ENCODE measurements at regions not wholly inside any gene's neighbourhood (a gene's known extent, or its start where the extent isn't known, plus 50 kb on each side); places are given as distances from the start of the nearest gene placed in this dataset.

DNA sequence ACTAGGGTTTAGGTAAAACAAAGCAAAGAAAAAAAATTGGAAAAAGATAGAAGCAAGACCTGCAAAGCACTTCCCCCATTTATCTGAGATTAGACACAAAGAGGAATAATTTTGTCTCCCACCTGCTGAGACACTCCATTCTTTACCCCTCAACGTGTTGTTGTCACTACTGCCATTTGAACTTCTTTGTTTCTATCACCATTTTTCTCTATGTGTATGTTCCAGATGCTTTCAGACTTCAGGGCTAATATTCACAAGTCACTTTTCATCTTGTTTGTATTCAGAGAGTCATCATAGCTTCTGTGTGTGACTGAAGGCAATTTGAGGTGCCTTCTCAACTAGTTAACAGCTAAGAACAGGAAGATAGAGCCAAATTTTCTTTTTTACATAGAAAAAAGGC is 512.5 kb downstream of the TBC1D4 start:
- Histone ChIP-seq H3K79me2 (ENCODE audit: control insufficient read depth, insufficient read depth, low read length) (no peaks in the 10 kb centered on the region), H3K4me1 (ENCODE audit: control insufficient read depth, extremely low read depth, insufficient read depth, low read length) (no peaks in the 10 kb centered on the region), H3K4me3 (replicated peaks in 1 of 4; ENCODE audit: control extremely low read depth in 1 of 4, insufficient read depth in 1 of 4, low read depth in 3 of 4, low read length in 4 of 4) (no peak overlapping the region), H3K27ac (ENCODE audit: insufficient read depth, low read length) (no peak overlapping the region), H3K36me3 (ENCODE audit: control insufficient read depth, insufficient read depth, low read length) (no peaks in the 10 kb centered on the region), H3K27me3 (ENCODE audit: control insufficient read depth, insufficient read depth, low read length) (no peaks in the 10 kb centered on the region), H3K9me3 (ENCODE audit: control insufficient read depth, insufficient read depth, low read depth, low read length) (no peaks in the 10 kb centered on the region), H3K4me2 (ENCODE audit: extremely low read depth, insufficient read depth, low read length) (no peak overlapping the region), H3K9ac (ENCODE audit: insufficient read depth, low read length) (no peak overlapping the region), H2AFZ (ENCODE audit: low read length) (no peak overlapping the region), H4K20me1 (ENCODE audit: control insufficient read depth, extremely low read depth, insufficient read depth, low read length) (no peaks in the 10 kb centered on the region)
- DNase-seq (ENCODE audit: low read depth in 2 of 2): no peak
- TF ChIP-seq CTCF (conservative IDR thresholded peaks at IDR 0.05 in 1 of 2, IDR thresholded peaks at IDR 0.05 in 1 of 2; ENCODE audit: low read depth in 1 of 2, low read length in 2 of 2) (no peak), EZH2 (IDR thresholded peaks at IDR 0.05; ENCODE audit: low read length, missing control alignments) (no peak)

GRCh38 chr13:74966814-74967424 is 515.0 kb downstream of the TBC1D4 start:
- Histone ChIP-seq H2AFZ (ENCODE audit: low read length) (no peak overlapping the region), H3K27ac (ENCODE audit: insufficient read depth, low read length) (no peak overlapping the region), H3K4me2 (ENCODE audit: extremely low read depth, insufficient read depth, low read length) (no peak overlapping the region), H3K9me3 (ENCODE audit: control insufficient read depth, insufficient read depth, low read depth, low read length) (no peaks in the 10 kb centered on the region), H4K20me1 (ENCODE audit: control insufficient read depth, extremely low read depth, insufficient read depth, low read length) (no peaks in the 10 kb centered on the region), H3K4me3 (replicated peaks in 1 of 4; ENCODE audit: control extremely low read depth in 1 of 4, insufficient read depth in 1 of 4, low read depth in 3 of 4, low read length in 4 of 4) (no peak overlapping the region), H3K4me1 (ENCODE audit: control insufficient read depth, extremely low read depth, insufficient read depth, low read length) (no peaks in the 10 kb centered on the region), H3K79me2 (ENCODE audit: control insufficient read depth, insufficient read depth, low read length) (no peaks in the 10 kb centered on the region), H3K36me3 (ENCODE audit: control insufficient read depth, insufficient read depth, low read length) (no peaks in the 10 kb centered on the region), H3K9ac (ENCODE audit: insufficient read depth, low read length) (no peak overlapping the region), H3K27me3 (ENCODE audit: control insufficient read depth, insufficient read depth, low read length) (no peaks in the 10 kb centered on the region)
- peak; percentile 28 for DNase-seq (ENCODE audit: low read depth in 2 of 2)
- TF ChIP-seq EZH2 (IDR thresholded peaks at IDR 0.05; ENCODE audit: low read length, missing control alignments) (no peak), CTCF (conservative IDR thresholded peaks at IDR 0.05 in 1 of 2, IDR thresholded peaks at IDR 0.05 in 1 of 2; ENCODE audit: low read depth in 1 of 2, low read length in 2 of 2) (no peak)

DNA sequence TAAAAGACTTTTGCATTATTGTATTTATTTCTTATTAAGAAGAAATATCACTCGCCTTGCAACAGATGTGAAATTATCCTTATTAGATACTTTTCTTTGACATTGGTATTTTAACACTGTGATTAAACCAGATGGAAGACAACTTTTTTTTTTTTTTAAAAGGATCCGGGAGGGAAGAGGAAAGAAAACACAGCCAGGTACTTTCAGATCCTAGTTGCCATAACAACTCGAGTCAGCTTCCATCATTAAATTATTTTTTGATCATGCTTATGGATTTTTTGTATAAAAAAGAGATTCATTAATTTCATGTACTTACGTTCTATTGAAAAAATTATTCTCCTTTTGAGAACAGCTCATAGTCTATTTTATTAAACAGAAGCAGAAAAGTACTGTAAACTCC is 515.7 kb downstream of the TBC1D4 start:
- Histone ChIP-seq H3K27me3 (ENCODE audit: control insufficient read depth, insufficient read depth, low read length) (no peaks in the 10 kb centered on the region), H3K27ac (ENCODE audit: insufficient read depth, low read length) (no peak overlapping the region), H3K9me3 (ENCODE audit: control insufficient read depth, insufficient read depth, low read depth, low read length) (no peaks in the 10 kb centered on the region), H3K4me2 (ENCODE audit: extremely low read depth, insufficient read depth, low read length) (no peak overlapping the region), H3K4me3 (replicated peaks in 1 of 4; ENCODE audit: control extremely low read depth in 1 of 4, insufficient read depth in 1 of 4, low read depth in 3 of 4, low read length in 4 of 4) (no peak overlapping the region), H3K36me3 (ENCODE audit: control insufficient read depth, insufficient read depth, low read length) (no peaks in the 10 kb centered on the region), H3K9ac (ENCODE audit: insufficient read depth, low read length) (no peak overlapping the region), H3K4me1 (ENCODE audit: control insufficient read depth, extremely low read depth, insufficient read depth, low read length) (no peaks in the 10 kb centered on the region), H2AFZ (ENCODE audit: low read length) (no peak overlapping the region), H4K20me1 (ENCODE audit: control insufficient read depth, extremely low read depth, insufficient read depth, low read length) (no peaks in the 10 kb centered on the region), H3K79me2 (ENCODE audit: control insufficient read depth, insufficient read depth, low read length) (no peaks in the 10 kb centered on the region)
- DNase-seq (ENCODE audit: low read depth in 2 of 2): no peak
- TF ChIP-seq EZH2 (IDR thresholded peaks at IDR 0.05; ENCODE audit: low read length, missing control alignments) (no peak), CTCF (conservative IDR thresholded peaks at IDR 0.05 in 1 of 2, IDR thresholded peaks at IDR 0.05 in 1 of 2; ENCODE audit: low read depth in 1 of 2, low read length in 2 of 2) (no peak)

Data from fibroblast of lung (primary cell).